A549 (cell line): ENCODE measurements at regions not wholly inside any gene's neighbourhood (a gene's known extent, or its start where the extent isn't known, plus 50 kb on each side); places are given as distances from the start of the nearest gene placed in this dataset.

ENCODE experiments used
- ATAC-seq, 2 experiments: fragments of 200-7000 bp in 1 of 2; fragments of >200 bp in 1 of 2; cut with Nextera tagmentation in 1 of 2; cut with Tn5 transposase in 1 of 2; 3 replicates each; pipeline versions ENCODE4 v1.8.0 to v1.9.1; 2018 to 2020; ENCODE audit warnings: mild to moderate bottlenecking in 1 of 2, moderate library complexity in 1 of 2
- CTCF ChIA-PET: fragments of 300-600 bp; sonication (Branson Sonifier 250); formaldehyde crosslinking; extraction: SDS; loops from one replicate; lab custom pipeline; 2021; ENCODE audit warnings: antibody characterized with exemption, inconsistent platforms; lab: Yijun Ruan, JAX
- POLR2A ChIA-PET: fragments of 350-600 bp; formaldehyde crosslinking; extraction: SDS; loops from one replicate; lab custom pipeline; 2021; ENCODE audit warnings: antibody characterized with exemption, inconsistent platforms; lab: Yijun Ruan, JAX
- DNase-seq, 2 experiments: peaks; one replicate each; pipeline versions ENCODE4 v3.0.0 to v3.0.0-alpha.2; 2011 to 2016; ENCODE audit warnings: low read depth in 1 of 2, low spot score in 1 of 2
- FAIRE-seq: peaks from 2 replicates; lab custom pipeline; 2011; peaks lifted over from hg19 to GRCh38; lab: Jason Lieb, UNC
- H3K27ac ChIP-seq, 2 experiments: fragments of >200 bp; sonication (Bioruptor Twin); formaldehyde crosslinking; 3 replicates each; pipeline ENCODE4 v1.5.1; 2016 to 2017
- H3K4me1 ChIP-seq: fragments of >200 bp; sonication (Bioruptor Twin); formaldehyde crosslinking; 3 replicates; pipeline ENCODE4 v1.6.1; 2016
- H3K4me2 ChIP-seq: fragments of >200 bp; sonication (Bioruptor Twin); formaldehyde crosslinking; 3 replicates; pipeline ENCODE4 v1.6.1; 2016
- H3K4me3 ChIP-seq: fragments of >200 bp; sonication (Bioruptor Twin); formaldehyde crosslinking; 3 replicates; pipeline ENCODE4 v1.5.1; 2016
- H3K9me3 ChIP-seq: fragments of >200 bp; sonication (Bioruptor Twin); formaldehyde crosslinking; 3 replicates; pipeline ENCODE4 v1.6.1; 2016
- BHLHE40 ChIP-seq: IDR thresholded peaks from 2 replicates; pipeline ENCODE4 v1.6.1; 2012; ENCODE audit warnings: low read depth, low read length, inconsistent platforms
- CBX2 ChIP-seq: fragments of 200-600 bp; sonication (generic); IDR thresholded peaks from 2 replicates; pipeline ENCODE4 v1.6.1; 2016; ENCODE audit warnings: low read depth, mild to moderate bottlenecking, borderline replicate concordance
- CBX8 ChIP-seq: fragments of 200-600 bp; sonication (generic); IDR thresholded peaks from 2 replicates; pipeline ENCODE4 v1.6.1; 2016
- CHD2 ChIP-seq: fragments of 150-350 bp; IDR thresholded peaks from 2 replicates; pipeline ENCODE4 v1.6.1; 2014; ENCODE audit warnings: low read length; ENCODE audit not compliant: partially characterized antibody
- CHD4 ChIP-seq: fragments of 200-600 bp; sonication (generic); IDR thresholded peaks from 2 replicates; pipeline ENCODE4 v1.6.1; 2016; ENCODE audit warnings: antibody characterized with exemption, mild to moderate bottlenecking, borderline replicate concordance
- EHF ChIP-seq: fragments of 250-450 bp; sonication (Bioruptor Pico); IDR thresholded peaks from 2 replicates; pipeline ENCODE4 v1.5.0; 2020; ENCODE audit warnings: mild to moderate bottlenecking
- ESRRA ChIP-seq: fragments of 150-350 bp; IDR thresholded peaks from 2 replicates; pipeline ENCODE4 v1.6.1; 2014; ENCODE audit warnings: mild to moderate bottlenecking, low read length, borderline replicate concordance
- GATA3 ChIP-seq: IDR thresholded peaks from 2 replicates; pipeline ENCODE4 v1.6.1; 2012; ENCODE audit warnings: borderline replicate concordance
- HDAC2 ChIP-seq: fragments of 200-600 bp; sonication (generic); IDR thresholded peaks from 2 replicates; pipeline ENCODE4 v1.6.1; 2016
- HEYL ChIP-seq: fragments of 250-450 bp; sonication (Bioruptor Pico); IDR thresholded peaks from 2 replicates; pipeline ENCODE4 v1.8.0; 2021; ENCODE audit warnings: mild to moderate bottlenecking, moderate library complexity
- HOXB13 ChIP-seq: fragments of 250-450 bp; sonication (Bioruptor Pico); IDR thresholded peaks from 2 replicates; pipeline ENCODE4 v1.5.0; 2020; ENCODE audit warnings: low read depth, mild to moderate bottlenecking, moderate library complexity
- HOXB5 ChIP-seq: fragments of 250-450 bp; sonication (Bioruptor Pico); IDR thresholded peaks from 2 replicates; pipeline ENCODE4 v1.5.0; 2020; ENCODE audit warnings: mild to moderate bottlenecking, moderate library complexity
- JUNB ChIP-seq: fragments of >200 bp; sonication (Bioruptor Twin); formaldehyde crosslinking; IDR thresholded peaks from 2 replicates; pipeline ENCODE4 v1.6.1; 2016
- KDM1A ChIP-seq: fragments of 200-600 bp; sonication (generic); IDR thresholded peaks from 2 replicates; pipeline ENCODE4 v1.6.1; 2016; ENCODE audit warnings: low read depth, mild to moderate bottlenecking
- MAX ChIP-seq: IDR thresholded peaks from 2 replicates; pipeline ENCODE4 v1.6.1; 2012
- MAZ ChIP-seq: fragments of 150-350 bp; IDR thresholded peaks from 2 replicates; pipeline ENCODE4 v1.6.1; 2014; ENCODE audit warnings: antibody characterized with exemption, low read depth, low read length, borderline replicate concordance
- MYC ChIP-seq: IDR thresholded peaks from 2 replicates; pipeline ENCODE4 v1.6.1; 2012; ENCODE audit warnings: mild to moderate bottlenecking, inconsistent platforms, low read length, improper control_type of control experiment, borderline replicate concordance
- NPAS2 ChIP-seq: fragments of 250-450 bp; sonication (Bioruptor Pico); IDR thresholded peaks from 2 replicates; pipeline ENCODE4 v1.8.0; 2022; ENCODE audit warnings: mild to moderate bottlenecking, moderate library complexity, borderline replicate concordance
- NR3C1 ChIP-seq: fragments of >200 bp; sonication (Bioruptor Twin); formaldehyde crosslinking; IDR thresholded peaks from 3 replicates; pipeline ENCODE4 v1.6.1; 2017
- PBX3 ChIP-seq: IDR thresholded peaks from 2 replicates; pipeline ENCODE4 v1.6.1; 2012
- POLR2A ChIP-seq: IDR thresholded peaks from 2 replicates; pipeline ENCODE4 v1.6.1; 2012; ENCODE audit warnings: mild to moderate bottlenecking, low read length
- POLR2AphosphoS2 ChIP-seq: conservative IDR thresholded peaks from 2 replicates; pipeline ENCODE4 v1.6.1; 2012; ENCODE audit warnings: low read length, improper control_type of control experiment, inconsistent platforms
- RAD21 ChIP-seq, 2 experiments: fragments of >200 bp in 1 of 2; sonication (Bioruptor Twin) in 1 of 2; formaldehyde crosslinking in 1 of 2; IDR thresholded peaks in 1 of 2; conservative IDR thresholded peaks in 1 of 2; 2 replicates in 1 of 2; 3 replicates in 1 of 2; pipeline ENCODE4 v1.6.1; 2012 to 2018; ENCODE audit warnings: inconsistent platforms in 1 of 2
- RCOR1 ChIP-seq: fragments of 150-350 bp; IDR thresholded peaks from 2 replicates; pipeline ENCODE4 v1.6.1; 2014; ENCODE audit warnings: antibody characterized with exemption, low read length, low read depth
- RFX5 ChIP-seq: fragments of 450-650 bp; IDR thresholded peaks from 2 replicates; pipeline ENCODE4 v1.7.1; 2014; ENCODE audit warnings: antibody characterized with exemption, mild to moderate bottlenecking, moderate library complexity
- RNF2 ChIP-seq: fragments of 200-600 bp; sonication (generic); IDR thresholded peaks from 2 replicates; pipeline ENCODE4 v1.6.1; 2016; ENCODE audit warnings: low read depth, mild to moderate bottlenecking, antibody characterized with exemption, moderate library complexity, borderline replicate concordance
- SREBF2 ChIP-seq: fragments of 450-650 bp; IDR thresholded peaks from 2 replicates; pipeline ENCODE4 v1.6.1; 2014; ENCODE audit warnings: mild to moderate bottlenecking, moderate library complexity
- TFCP2L1 ChIP-seq: fragments of 250-450 bp; sonication (Bioruptor Pico); IDR thresholded peaks from 2 replicates; pipeline ENCODE4 v1.5.0; 2021; ENCODE audit warnings: mild to moderate bottlenecking
- TP53 ChIP-seq: fragments of 250-450 bp; sonication (Bioruptor Pico); IDR thresholded peaks from 2 replicates; pipeline ENCODE4 v1.5.0; 2021; ENCODE audit warnings: mild to moderate bottlenecking, moderate library complexity
- ZC3H11A ChIP-seq: fragments of 450-650 bp; IDR thresholded peaks from 2 replicates; pipeline ENCODE4 v1.6.1; 2014; ENCODE audit warnings: antibody characterized with exemption, mild to moderate bottlenecking
- WGBS: methylation state at CpG from one replicate; pipeline ENCODE4 v1.1.6; 2017; ENCODE audit errors: missing lambda C conversion rate; 5-methylcytosine and 5-hydroxymethylcytosine counted together
- TF ChIP-seq, protein P1 (sequence below): fragments of >200 bp; sonication (Bioruptor Twin); formaldehyde crosslinking; IDR thresholded peaks from 2 replicates; pipeline ENCODE4 v1.6.1; 2016

DNA sequence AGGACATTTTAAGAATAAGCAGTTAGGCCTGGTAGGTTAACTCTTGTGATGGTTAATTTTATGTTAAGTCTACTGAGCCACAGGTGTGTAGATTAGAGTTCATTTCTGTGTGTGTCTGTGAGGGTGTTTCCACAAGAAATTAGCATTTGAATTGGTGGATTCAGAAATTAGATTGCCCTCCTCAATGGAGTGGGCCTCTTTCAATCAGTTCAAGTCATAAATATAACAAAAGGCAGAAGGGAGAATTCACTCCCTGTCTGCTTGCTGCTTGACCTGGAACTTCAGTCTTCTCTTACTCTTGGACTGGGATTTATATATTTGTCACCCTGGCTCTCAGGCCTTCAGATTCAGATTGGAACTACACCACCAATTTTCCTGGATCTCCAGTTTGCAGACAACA is 55.3 kb upstream of the POM121L12 start:
- no peak overlapping the region for H3K4me2 ChIP-seq
- DNase-seq, result no peak
- no peak overlapping the region for H3K27ac ChIP-seq
- CTCF ChIA-PET, result no interaction called here
- no peak for FAIRE-seq
- ATAC-seq, result no peak
- POLR2A ChIA-PET, result no interaction called here
- H3K9me3 ChIP-seq, result peaks cover under 1% of the 10 kb centered on the region; the same call in 2 of the 3 replicates
- no peaks in the 10 kb centered on the region for H3K4me1 ChIP-seq
- TF ChIP-seq HOXB13 (no peak), TFCP2L1 (CRISPR knock-in tag) (no peak), ESRRA (no peak), HDAC2 (no peak), TP53 (no peak), RNF2 (no peak), CHD2 (no peak), GATA3 (no peak), MYC (no peak), RAD21 (conservative IDR thresholded peaks at IDR 0.05 in 1 of 2, IDR thresholded peaks at IDR 0.05 in 1 of 2) (no peak), ZC3H11A (no peak)
- TF ChIP-seq, protein P1, sequence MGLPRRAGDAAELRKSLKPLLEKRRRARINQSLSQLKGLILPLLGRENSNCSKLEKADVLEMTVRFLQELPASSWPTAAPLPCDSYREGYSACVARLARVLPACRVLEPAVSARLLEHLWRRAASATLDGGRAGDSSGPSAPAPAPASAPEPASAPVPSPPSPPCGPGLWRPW, result no peak
- TF ChIP-seq, all 56 proteins: peak for 0
- no peak overlapping the region for H3K4me3 ChIP-seq

DNA sequence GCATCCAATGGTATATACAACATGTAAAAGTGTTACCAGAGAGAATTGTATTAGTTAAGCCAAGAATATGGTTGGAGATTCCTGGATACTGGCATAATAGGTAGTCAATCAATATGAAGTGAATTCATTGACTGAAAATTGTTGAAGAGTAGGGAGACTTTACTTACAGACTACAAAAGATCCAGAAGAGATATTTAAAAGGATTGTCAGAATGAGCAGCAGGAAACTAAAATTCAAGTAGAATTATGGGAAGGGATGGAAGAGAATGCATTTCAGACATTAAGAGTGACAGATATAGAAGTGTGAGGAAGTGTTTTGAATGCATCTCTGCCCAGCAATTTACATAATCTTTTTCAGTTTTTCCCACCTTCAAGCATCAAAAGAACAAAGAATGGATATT is 62.3 kb upstream of the POM121L12 start:
- no peak overlapping the region for H3K4me2 ChIP-seq
- ATAC-seq (no peak), DNase-seq (no peak), FAIRE-seq (no peak)
- TF ChIP-seq CBX8 (no peak), TFCP2L1 (CRISPR knock-in tag) (no peak), GATA3 (no peak), HOXB5 (CRISPR knock-in tag) (no peak), MAX (no peak), MAZ (no peak), NR3C1 (no peak), ZC3H11A (no peak), RNF2 (no peak), HEYL (CRISPR knock-in tag) (no peak), CHD2 (no peak), POLR2AphosphoS2 (no peak), CHD4 (no peak), RAD21 (conservative IDR thresholded peaks at IDR 0.05 in 1 of 2, IDR thresholded peaks at IDR 0.05 in 1 of 2) (no peak), JUNB (no peak), SREBF2 (no peak), BHLHE40 (no peak)
- TF ChIP-seq, protein P1, result no peak
- no peak overlapping the region for H3K27ac ChIP-seq
- no peaks in the 10 kb centered on the region for H3K9me3 ChIP-seq
- H3K4me3 ChIP-seq, result no peak overlapping the region
- no peaks in the 10 kb centered on the region for H3K4me1 ChIP-seq
- CTCF ChIA-PET, result no interaction called here
- POLR2A ChIA-PET, result no interaction called here

DNA sequence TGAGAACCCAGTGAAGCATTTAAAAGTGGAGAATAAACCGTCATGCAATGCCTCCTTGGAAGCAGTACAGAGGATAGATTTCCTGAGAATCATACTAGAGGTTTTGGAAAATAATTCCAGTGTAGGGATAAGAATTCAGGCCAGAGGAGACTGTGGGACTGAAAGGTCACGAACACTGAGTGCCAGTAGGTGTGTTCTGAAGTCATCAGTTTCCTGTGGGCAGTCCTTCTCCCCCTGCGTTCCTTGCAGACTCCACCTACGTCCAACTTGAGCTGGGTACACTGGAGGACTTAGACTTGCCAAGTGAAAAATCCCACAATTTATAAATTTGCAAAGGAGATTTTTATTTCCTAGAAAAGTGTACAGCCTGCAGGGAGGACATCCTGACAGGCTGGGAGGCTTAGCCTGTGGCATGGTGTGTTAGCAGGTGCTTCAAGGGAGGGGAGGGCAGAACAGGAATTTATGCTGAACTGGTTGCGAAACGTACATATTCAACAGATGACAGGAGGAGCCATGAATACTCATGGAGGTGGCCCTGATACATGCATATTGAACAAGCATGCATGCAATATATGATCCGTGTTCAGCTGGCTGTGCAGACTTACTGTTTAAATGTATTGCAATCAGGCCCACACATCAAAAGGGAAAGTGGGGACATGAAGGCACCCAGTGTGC is 72.9 kb upstream of the POM121L12 start:
- WGBS, result 10% methylated on average over 7 of the region's 7 CpGs
- DNase-seq, result no peak
- FAIRE-seq, result no peak
- Histone ChIP-seq H3K4me1 (no peaks in the 10 kb centered on the region), H3K4me2 (no peak overlapping the region), H3K4me3 (no peak overlapping the region), H3K27ac (no peak overlapping the region), H3K9me3 (no peaks in the 10 kb centered on the region)
- TF ChIP-seq PBX3, result no peak
- TF ChIP-seq RNF2, result no peak
- TF ChIP-seq KDM1A, result no peak
- no peak for TF ChIP-seq ZC3H11A
- TF ChIP-seq RFX5, result no peak
- TF ChIP-seq EHF, result no peak
- TF ChIP-seq CHD2, result no peak
- no peak for TF ChIP-seq CBX2
- no peak for TF ChIP-seq NPAS2 (CRISPR knock-in tag)
- TF ChIP-seq POLR2A, result no peak
- no peak for TF ChIP-seq RCOR1
- ChIA-PET CTCF (no interaction called here), POLR2A (no interaction called here)
- no peak for ATAC-seq
